Suppressor macrophage treated with lipopolysaccharide for 1 hour (primary cell): ENCODE measurements at regions not wholly inside any gene's neighbourhood (a gene's known extent, or its start where the extent isn't known, plus 50 kb on each side); places are given as distances from the start of the nearest gene placed in this dataset.
A peak's percentile ranks its signal among the peaks of the same experiment; 100 is the strongest.
"Not testable (repeated sequence)": the region's sequence is repeated elsewhere in the genome, so short reads cannot be mapped to it uniquely, and the experiment has no call there.

ENCODE experiments used
- DNase-seq, 3 donors: peaks; one replicate each; pipeline ENCODE4 v3.0.0-alpha.2; 2020 to 2022

- no peak for DNase-seq
Observed at GRCh38 chr21:25220954-25221353, 386.3 kb downstream of the MRPL39 start.

DNA sequence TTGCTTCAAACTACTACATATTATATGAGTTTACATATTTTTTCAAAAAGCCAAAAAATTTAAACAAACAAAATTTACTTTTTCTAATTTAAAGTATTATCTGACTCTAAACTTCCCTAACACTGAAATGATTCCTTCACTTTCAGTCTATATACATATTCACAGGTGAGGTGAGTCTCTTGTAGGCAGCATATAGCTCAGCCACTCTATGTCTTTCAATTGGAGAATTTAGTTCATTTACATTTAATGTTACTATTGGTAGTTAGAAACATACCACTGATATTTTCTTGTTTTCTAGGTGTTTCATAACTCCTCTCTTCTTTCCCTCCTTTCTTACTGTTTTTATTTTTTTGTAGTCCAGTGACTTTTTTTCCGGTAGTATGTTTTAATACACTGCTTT is 387.1 kb downstream of the MRPL39 start:
- no peak for DNase-seq

DNA sequence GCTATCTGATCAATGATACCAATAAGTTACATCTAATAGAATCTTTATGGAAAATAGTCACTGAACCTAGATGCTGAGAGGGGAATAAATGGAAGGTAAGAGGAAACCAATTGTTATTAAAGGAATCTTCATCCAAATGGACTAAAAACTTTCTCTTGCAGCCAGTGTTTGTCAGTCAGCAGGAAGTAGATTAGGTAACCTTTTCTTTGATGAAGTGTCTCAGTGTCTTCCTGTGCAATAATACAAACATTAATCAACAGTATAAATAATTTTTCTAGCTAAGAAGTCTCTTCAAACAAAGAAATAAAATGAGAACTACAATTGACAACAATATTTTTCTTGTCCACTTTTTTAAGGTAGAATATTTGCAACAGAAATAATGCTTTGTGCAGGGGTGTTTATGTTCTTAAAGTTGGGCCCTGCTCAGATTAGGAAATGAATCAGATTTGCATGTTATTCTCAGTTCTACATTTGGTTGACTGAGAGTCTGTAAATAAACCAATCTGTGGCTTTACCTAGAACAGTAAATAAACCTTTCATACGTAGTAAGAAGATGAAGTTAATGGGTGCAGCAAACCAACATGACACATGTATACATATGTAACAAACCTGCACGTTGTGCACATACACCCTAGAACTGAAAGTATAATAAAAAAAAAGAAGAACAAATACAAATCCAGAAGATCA is 391.4 kb downstream of the MRPL39 start:
- DNase-seq, result no peak

DNA sequence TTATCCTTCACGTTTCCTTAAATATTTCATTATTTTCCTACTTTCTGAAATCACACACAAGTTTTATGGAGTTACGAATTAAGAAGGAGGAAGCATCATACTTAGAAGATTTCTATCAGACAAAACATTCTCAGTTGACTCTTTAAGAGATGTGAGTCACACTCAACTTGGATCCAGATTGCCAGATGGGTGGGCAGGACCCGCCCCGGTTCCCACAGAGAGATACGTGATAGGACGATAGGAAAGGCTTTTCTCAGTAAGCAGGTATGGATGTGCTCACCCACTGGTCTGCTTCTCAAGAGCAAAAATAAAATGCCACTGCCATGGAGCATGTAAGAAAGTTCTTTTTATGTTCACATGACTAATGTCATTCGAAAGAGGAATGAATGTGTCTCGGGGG is 392.6 kb downstream of the MRPL39 start:
- DNase-seq, result no peak

DNA sequence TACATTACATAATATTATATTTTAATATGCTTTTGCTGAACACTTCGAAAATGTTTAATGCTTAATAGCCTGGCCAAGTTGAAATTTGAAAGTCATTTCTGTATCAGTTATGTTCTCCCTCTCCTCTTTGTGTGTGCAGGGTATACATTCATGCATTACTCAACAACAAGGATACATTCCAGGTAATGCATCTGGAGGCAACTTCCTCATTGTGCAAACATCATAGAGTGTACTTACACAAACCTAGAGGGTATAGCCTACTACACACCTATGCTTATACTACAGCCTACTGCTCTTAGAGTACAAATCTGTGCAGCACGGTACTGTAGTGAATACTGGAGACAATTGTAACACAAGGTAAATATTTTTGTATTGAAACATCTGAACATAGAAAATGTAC is 407.3 kb downstream of the MRPL39 start:
- no peak for DNase-seq

DNA sequence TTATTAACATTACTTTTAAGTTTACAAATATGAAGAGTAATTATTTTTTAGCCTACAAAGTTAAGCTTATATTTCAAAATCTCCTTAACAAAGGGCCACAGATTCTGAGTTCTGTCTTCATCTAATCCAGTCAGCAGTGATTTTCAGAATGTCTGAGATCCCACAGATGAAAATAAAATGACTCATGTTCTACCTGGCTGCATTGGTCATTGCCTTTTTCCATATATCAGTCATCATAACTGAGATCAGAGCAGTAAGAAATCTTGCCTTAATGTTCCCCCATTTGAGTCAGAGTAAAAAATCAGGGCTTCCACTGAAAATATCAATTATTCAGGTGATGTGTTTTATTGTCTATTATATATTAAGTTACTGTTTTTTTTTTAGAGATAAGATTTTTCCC is 416.1 kb downstream of the MRPL39 start:
- DNase-seq, result no peak

DNA sequence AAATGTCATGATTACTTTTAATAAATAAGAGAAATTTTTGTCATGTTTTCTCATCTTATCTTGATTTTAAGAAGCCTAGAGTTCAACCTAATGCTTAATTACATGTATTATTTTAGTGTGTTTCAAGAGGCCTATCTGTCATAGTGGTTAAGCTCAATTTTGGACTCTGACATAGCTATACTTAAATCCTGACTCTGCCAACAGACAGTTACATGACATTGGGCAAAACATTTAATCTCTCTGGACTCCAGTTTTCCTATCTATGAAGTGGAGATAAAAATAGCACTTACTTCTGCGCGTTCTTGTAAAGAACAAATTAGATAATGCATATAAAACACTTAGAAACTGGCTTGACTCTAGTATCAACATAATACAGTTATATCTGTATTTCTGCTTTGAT is 417.8 kb downstream of the MRPL39 start:
- no peak for DNase-seq

GRCh38 chr21:25188677-25189079 is 418.6 kb downstream of the MRPL39 start:
- no peak for DNase-seq

GRCh38 chr21:25186273-25186672 is 421.0 kb downstream of the MRPL39 start:
- no peak for DNase-seq

GRCh38 chr21:25183577-25183976 is 423.7 kb downstream of the MRPL39 start:
- DNase-seq, result no peak

DNA sequence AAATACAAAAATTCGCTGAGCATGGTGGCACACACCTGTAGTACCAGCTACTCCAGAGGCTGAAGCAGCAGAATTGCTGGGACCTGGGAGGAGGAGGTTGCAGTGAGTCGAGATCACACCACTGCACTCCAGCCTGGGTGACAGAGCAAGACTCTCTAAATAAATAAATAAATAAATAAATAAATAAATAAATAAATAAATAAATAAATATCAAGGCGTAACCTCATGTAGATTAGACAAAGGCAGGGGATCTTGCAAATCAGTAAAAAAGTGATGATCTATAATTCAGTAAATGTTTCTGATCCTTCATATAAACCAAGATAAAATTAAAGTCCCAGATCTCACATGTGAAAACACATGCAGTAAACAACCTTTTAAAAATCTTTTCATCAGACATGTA is 425.6 kb downstream of the MRPL39 start:
- not testable (repeated sequence) for DNase-seq

- DNase-seq, result no peak
Observed at GRCh38 chr21:25179116-25179515, 428.2 kb downstream of the MRPL39 start.

GRCh38 chr21:25176637-25177412 is 430.5 kb downstream of the MRPL39 start:
- peak; percentile 0 to 41 (median 26) for DNase-seq

DNA sequence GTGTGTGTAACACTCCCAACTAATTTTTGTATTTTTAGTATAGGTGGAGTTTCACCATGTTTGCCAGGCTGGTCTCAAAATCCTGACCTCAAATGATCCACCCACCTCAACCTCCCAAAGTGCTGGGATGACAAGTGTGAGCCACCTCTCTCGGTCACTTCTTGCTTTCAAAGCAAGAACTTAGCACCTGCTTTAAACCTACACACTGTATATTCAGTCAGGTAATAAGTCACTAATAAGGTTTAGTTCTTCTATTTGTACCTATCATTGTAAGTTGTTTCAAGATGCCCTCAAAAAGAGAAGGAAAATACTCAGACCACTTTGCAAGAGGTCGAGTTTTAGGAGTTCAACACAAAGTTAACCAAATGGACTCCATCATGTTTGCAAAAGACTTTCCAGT is 431.3 kb downstream of the MRPL39 start:
- DNase-seq, result no peak

DNA sequence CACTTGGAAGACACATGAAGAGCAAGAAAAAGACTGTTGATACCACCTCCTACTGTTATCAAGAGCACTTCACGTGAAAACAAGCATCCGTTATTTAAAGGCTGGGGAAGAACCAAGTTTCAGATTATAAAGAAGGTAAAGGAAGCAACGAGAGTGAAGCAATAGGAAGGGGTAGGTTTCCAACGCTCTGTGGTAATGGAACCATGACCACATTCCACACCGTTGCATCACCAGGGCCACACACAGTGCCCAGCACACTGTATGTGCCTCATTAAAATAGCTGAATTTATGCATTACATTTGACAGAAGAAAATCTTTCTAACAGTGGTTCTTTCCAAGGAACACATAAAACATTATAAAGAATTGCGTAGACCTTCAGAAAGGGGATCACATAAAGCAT is 435.8 kb downstream of the MRPL39 start:
- DNase-seq, result peak; percentile 22 to 37 (median 28)

GRCh38 chr21:25170681-25171080 is 436.6 kb downstream of the MRPL39 start:
- no peak for DNase-seq

DNA sequence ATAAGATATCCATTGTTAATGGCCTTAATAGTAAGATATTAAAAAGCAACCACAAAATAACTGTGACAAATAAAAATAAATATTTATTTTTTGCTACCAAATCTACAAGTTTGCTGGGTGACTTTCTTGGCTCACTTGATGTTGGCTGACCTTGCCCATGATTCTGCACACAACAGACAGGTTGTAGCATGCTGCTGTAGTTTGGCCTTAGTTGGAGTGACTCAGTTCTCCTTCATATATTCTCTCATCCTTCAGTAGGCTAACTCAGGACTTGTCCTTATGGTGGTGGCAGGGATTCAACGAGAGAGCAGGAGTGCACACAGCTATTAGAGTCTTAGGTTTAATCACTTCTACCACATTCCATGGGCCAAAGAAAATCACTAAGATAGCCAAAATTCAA is 437.9 kb downstream of the MRPL39 start:
- DNase-seq, result no peak

DNA sequence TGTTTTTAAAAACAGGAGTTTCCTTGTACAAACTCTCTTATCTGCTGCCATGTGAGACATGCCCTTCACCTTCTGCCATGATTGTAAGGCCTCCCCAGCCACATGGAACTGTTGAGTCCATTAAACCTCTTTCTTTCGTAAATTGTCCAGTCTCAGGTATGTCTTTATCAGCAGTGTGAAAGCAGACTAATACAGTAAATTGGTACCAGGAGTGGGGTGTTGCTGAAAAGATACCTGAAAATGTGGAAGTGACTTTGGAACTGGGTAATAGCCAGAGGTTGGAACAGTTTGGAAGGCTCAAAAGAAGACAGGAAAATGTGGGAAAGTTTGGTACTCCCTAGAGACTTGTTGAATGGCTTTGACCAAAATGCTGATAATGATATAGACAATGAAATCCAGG is 440.4 kb downstream of the MRPL39 start:
- not testable (repeated sequence) for DNase-seq

DNA sequence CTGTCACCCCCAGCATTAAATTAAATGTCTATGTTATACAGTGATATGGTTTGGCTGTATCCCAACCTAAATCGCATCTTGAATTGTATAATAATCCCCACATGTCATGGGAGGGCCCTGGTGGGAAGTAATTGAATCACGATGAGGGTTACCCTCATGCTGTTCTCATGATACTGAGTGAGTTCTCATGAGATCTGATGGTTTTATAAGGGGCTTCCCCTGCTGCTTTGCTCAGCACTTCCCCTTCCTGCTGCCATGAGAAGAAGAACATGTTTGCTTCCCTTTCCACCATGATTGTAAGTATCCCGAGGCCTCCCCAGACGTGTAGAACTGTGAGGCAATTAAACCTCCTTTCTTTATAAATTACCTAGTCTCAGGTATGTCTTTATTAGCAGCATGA is 445.7 kb downstream of the MRPL39 start:
- DNase-seq, result peak in 2 of 3 donors; percentile 1 to 2

GRCh38 chr21:25155020-25155419 is 452.3 kb downstream of the MRPL39 start:
- DNase-seq, result not testable (repeated sequence)

DNA sequence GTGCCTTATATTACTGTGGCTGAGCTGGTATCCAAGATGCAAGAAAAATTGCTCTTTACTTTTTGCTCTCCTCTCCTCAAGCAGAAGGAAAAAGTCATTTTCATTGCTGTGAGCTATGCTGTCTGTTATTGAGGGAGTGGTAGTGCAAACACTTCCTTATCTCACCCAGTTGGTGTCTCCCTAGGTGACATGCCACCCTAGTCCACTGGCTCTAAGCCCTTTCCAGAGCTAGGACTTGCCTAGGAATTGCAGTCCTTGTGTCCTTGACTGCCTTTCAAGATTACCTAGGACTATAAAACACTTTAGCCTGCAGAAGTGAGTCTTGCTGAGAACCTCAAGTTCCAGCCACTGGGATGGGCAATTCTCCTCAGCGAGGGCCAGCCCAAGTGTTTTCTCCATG is 458.3 kb downstream of the MRPL39 start:
- no peak for DNase-seq

DNA sequence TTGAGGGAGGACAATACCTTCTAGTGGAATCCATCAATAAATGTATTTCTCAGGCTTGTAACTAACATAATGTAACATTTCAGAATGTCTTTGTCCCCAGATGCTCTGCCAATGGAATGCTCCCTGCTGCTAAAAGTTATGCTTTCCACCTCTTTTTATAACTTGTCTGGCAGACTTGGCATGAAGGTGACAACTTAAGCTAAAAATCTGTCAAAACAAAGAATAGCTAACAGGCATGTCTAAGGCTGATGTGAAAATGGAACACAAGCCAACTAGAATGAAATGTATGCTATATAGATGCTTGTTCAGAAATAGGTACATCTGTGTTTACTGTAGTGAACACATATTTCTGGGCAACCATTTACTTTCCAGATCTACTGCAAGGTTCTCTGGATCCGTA is 467.9 kb downstream of the MRPL39 start:
- no peak for DNase-seq

GRCh38 chr21:25133939-25134338 is 473.3 kb downstream of the MRPL39 start:
- DNase-seq, result no peak

DNA sequence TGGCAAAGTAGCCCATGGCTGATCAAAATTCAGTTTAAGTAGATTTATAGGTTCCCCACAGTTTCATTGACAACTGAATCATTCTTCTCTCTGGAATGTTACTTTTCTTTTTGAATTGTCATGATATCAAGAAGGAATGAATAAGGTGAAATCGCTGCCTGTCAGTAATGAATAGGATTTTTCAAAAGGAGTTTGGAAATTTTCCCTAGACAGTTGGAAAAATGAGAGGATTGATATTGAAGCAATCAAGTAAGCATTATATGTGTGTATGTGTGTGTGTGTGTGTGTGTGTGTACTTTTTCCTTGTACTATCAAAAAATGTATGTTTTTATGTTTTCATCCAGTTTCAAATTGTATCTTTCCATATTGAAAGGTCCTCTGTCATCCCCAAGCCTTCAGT is 479.5 kb downstream of the MRPL39 start:
- no peak for DNase-seq

GRCh38 chr21:25127007-25127406 is 480.3 kb downstream of the MRPL39 start:
- DNase-seq, result no peak
